ENCODE measurements at regions not wholly inside any gene's neighbourhood (a gene's known extent, or its start where the extent isn't known, plus 50 kb on each side); places are given as distances from the start of the nearest gene placed in this dataset.

DNA sequence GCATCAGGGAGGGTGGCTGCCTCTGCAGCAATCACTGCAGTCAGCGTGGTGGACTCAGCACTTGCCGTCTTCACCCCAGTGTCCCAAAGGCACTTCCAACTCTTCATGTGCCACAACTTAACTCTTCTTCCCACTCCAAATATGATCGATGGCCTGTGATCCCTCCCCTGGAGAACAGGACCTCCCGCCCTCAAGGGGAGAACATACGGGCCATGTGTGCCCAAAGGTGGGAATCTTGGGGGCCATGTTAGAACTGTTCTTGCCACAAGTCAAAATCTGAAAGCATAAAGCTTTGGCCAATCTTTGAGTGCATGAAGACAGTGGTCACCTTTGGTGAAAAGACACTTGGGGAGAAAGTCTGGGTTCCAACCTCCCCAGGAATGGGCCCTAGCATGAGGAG, 368.5 kb upstream of the MGMT start:
- Histone ChIP-seq H4K20me1 (ENCODE audit: insufficient read depth, low read length) (no peaks in the 10 kb centered on the region), H3K4me3 (replicated peaks in 1 of 3; ENCODE audit: insufficient read depth in 1 of 3, low read depth in 2 of 3, low read length in 3 of 3) (no peak overlapping the region), H3K4me2 (ENCODE audit: low read depth, low read length) (no peak overlapping the region), H3K4me1 (ENCODE audit: insufficient read depth, low read length) (no peaks in the 10 kb centered on the region), H3K27me3 (ENCODE audit: control insufficient read depth in 1 of 2, insufficient read depth in 2 of 2, low read length in 2 of 2) (peaks cover 0 to 12% of the 10 kb centered on the region in 2 experiments; a peak in 3 of 5 replicates), H3K9me3 (ENCODE audit: low read length) (no peaks in the 10 kb centered on the region), H3K79me2 (ENCODE audit: insufficient read depth, low read length) (no peaks in the 10 kb centered on the region), H3K27ac (ENCODE audit: extremely low read length, insufficient read depth, low read length) (no peak overlapping the region), H3K36me3 (replicated peaks in 1 of 2; ENCODE audit: control insufficient read depth in 1 of 2, insufficient read depth in 2 of 2, low read length in 2 of 2) (no peaks in the 10 kb centered on the region), H3K9ac (ENCODE audit: insufficient read depth, low read depth, low read length) (no peak overlapping the region), H2AFZ (ENCODE audit: low read length) (no peak overlapping the region)
- intact Hi-C loops (cut with micrococcal nuclease; ENCODE audit: unreplicated experiment) (no loop called here), in situ Hi-C loops (cut with HindIII; ENCODE audit: extremely low pct_ligation_motif_present, low pct_unique_long_range_greater_than_20kb) (no loop called here)
- no TSS peak for BruUV-seq (replicated peaks)
- 50% methylated on average over 5 of the region's 5 CpGs for WGBS (ENCODE audit: low lambda C conversion rate)
- ATAC-seq (no peak), DNase-seq (ENCODE audit: low spot score) (no peak), FAIRE-seq (no peak)
- TF ChIP-seq ETV6 (CRISPR knock-in tag; conservative IDR thresholded peaks at IDR 0.05) = no peak
- TF ChIP-seq, protein P1, sequence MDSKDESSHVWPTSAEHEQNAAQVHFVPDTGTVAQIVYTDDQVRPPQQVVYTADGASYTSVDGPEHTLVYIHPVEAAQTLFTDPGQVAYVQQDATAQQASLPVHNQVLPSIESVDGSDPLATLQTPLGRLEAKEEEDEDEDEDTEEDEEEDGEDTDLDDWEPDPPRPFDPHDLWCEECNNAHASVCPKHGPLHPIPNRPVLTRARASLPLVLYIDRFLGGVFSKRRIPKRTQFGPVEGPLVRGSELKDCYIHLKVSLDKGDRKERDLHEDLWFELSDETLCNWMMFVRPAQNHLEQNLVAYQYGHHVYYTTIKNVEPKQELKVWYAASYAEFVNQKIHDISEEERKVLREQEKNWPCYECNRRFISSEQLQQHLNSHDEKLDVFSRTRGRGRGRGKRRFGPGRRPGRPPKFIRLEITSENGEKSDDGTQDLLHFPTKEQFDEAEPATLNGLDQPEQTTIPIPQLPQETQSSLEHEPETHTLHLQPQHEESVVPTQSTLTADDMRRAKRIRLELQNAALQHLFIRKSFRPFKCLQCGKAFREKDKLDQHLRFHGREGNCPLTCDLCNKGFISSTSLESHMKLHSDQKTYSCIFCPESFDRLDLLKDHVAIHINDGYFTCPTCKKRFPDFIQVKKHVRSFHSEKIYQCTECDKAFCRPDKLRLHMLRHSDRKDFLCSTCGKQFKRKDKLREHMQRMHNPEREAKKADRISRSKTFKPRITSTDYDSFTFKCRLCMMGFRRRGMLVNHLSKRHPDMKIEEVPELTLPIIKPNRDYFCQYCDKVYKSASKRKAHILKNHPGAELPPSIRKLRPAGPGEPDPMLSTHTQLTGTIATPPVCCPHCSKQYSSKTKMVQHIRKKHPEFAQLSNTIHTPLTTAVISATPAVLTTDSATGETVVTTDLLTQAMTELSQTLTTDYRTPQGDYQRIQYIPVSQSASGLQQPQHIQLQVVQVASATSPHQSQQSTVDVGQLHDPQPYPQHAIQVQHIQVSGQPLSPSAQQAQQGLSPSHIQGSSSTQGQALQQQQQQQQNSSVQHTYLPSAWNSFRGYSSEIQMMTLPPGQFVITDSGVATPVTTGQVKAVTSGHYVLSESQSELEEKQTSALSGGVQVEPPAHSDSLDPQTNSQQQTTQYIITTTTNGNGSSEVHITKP (CRISPR knock-in tag; IDR thresholded peaks at IDR 0.05; ENCODE audit: low read depth) = no peak
- TF ChIP-seq ZNF589 (CRISPR knock-in tag; conservative IDR thresholded peaks at IDR 0.05) = no peak
- no peak for TF ChIP-seq ZNF362 (CRISPR knock-in tag; IDR thresholded peaks at IDR 0.05; ENCODE audit: borderline replicate concordance)
- no peak for TF ChIP-seq ZNF136 (CRISPR knock-in tag; IDR thresholded peaks at IDR 0.05; ENCODE audit: low read depth)
- TF ChIP-seq ZNF841 (CRISPR knock-in tag; IDR thresholded peaks at IDR 0.05; ENCODE audit: borderline replicate concordance) = no peak
- no peak for TF ChIP-seq ZNF615 (CRISPR knock-in tag; IDR thresholded peaks at IDR 0.05; ENCODE audit: borderline replicate concordance)
- TF ChIP-seq, protein P2, sequence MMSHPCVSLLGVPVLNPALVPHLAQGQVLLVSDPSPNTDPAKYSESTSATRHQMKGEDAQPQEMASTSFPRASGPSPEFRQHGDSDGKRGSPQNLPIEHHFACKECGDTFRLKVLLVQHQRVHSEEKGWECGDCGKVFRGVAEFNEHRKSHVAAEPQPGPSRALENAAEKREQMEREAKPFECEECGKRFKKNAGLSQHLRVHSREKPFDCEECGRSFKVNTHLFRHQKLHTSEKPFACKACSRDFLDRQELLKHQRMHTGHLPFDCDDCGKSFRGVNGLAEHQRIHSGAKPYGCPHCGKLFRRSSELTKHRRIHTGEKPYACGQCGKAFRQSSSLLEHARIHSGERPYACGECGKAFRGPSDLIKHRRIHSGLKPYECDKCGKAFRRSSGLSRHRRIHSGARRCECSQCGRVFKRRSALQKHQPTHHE (CRISPR knock-in tag; IDR thresholded peaks at IDR 0.05; ENCODE audit: borderline replicate concordance) = no peak
- no peak for TF ChIP-seq SP2 (CRISPR knock-in tag; IDR thresholded peaks at IDR 0.05)
- TF ChIP-seq ZMYM3 (CRISPR knock-in tag; IDR thresholded peaks at IDR 0.05) = no peak
- TF ChIP-seq KMT2A (CRISPR knock-in tag; IDR thresholded peaks at IDR 0.05) = no peak
- no peak for TF ChIP-seq ZNF839 (CRISPR knock-in tag; IDR thresholded peaks at IDR 0.05; ENCODE audit: borderline replicate concordance)
- TF ChIP-seq MTA1 (CRISPR knock-in tag; IDR thresholded peaks at IDR 0.05; ENCODE audit: borderline replicate concordance) = no peak
- no peak for TF ChIP-seq ATF4 (CRISPR knock-in tag; IDR thresholded peaks at IDR 0.05)
- TF ChIP-seq BRCA1 (CRISPR knock-in tag; IDR thresholded peaks at IDR 0.05) = no peak
- no peak for TF ChIP-seq ZBTB44 (CRISPR knock-in tag; IDR thresholded peaks at IDR 0.05)
- POLR2A ChIA-PET = no interaction called here
- CTCF ChIA-PET (ENCODE audit: low intra/inter-chr PET ratio, low total read pairs) = no interaction called here

Data from HepG2 (cell line).